Ovary (tissue), 7 donors: ENCODE measurements at regions not wholly inside any gene's neighbourhood (a gene's known extent, or its start where the extent isn't known, plus 50 kb on each side); places are given as distances from the start of the nearest gene placed in this dataset.

ENCODE experiments used
- DNase-seq, 5 donors: peaks; one replicate each; pipeline ENCODE4 v3.0.0-alpha.2; 2019 to 2020
- H3K27ac ChIP-seq, 2 donors: fragments of 200-600 bp; one replicate each; pipeline versions ENCODE4 v1.5.1 to v1.8.0; 2019 to 2022
- H3K27me3 ChIP-seq: fragments of 200-600 bp; one replicate; pipeline ENCODE4 v1.8.0; 2022
- H3K36me3 ChIP-seq: fragments of 200-600 bp; sonication (generic); one replicate; pipeline ENCODE4 v1.5.1; 2019
- H3K4me1 ChIP-seq: one replicate; pipeline ENCODE4 v1.8.1; 2013; ENCODE audit warnings: mild to moderate bottlenecking, moderate library complexity; ENCODE audit not compliant: insufficient read depth
- H3K4me3 ChIP-seq: fragments of 200-600 bp; sonication (generic); one replicate; pipeline ENCODE4 v1.5.1; 2017
- H3K9me3 ChIP-seq, 2 donors: fragments of 200-600 bp in 1 of 2; sonication (generic) in 1 of 2; one replicate each; pipeline versions ENCODE4 v1.5.1 to v1.8.1; 2013 to 2019; ENCODE audit warnings: mild to moderate bottlenecking in 1 of 2, moderate library complexity in 1 of 2
- CTCF ChIP-seq, 3 donors: fragments of 450-650 bp in 2 of 3; fragments of 200-600 bp in 1 of 3; IDR thresholded peaks; one replicate each; pipeline versions ENCODE4 v1.5.1 to v1.8.0; 2016 to 2022; ENCODE audit warnings: antibody characterized with exemption in 3 of 3, mild to moderate bottlenecking in 1 of 3
- EP300 ChIP-seq: sonication (generic); formaldehyde crosslinking; IDR thresholded peaks from one replicate; pipeline ENCODE4 v1.6.1; 2017; ENCODE audit warnings: antibody characterized with exemption
- POLR2A ChIP-seq: fragments of 450-650 bp; IDR thresholded peaks from one replicate; pipeline ENCODE4 v1.6.1; 2017; ENCODE audit warnings: antibody characterized with exemption, mild to moderate bottlenecking, moderate library complexity
- WGBS, 3 donors: extraction: QIAGEN DNeasy Blood & Tissue Kit in 1 of 3; methylation state at CpG; one replicate each; pipeline versions ENCODE4 v1.1.5 to v1.1.7; 2013 to 2017; 5-methylcytosine and 5-hydroxymethylcytosine counted together
- intact Hi-C, 4 donors: fragments of 100-400 bp; cut with DNase I; formaldehyde crosslinking; loops; one replicate each; pipeline versions ENCODE4 v1.11.0 to v1.15.1; 2022 to 2023
- donor health status: DM: no; HTN: no; CAD: no; lungs with moderate emphysema.
- donor health status: DM: no; HTN: no; CAD: no.
- donor health status: Bipolar disorder and iron deficiency.
- donor health status: DM: no; HTN: no; CAD: no.
- donor health status: DM: yes; HTN: yes; CAD: no.

DNA sequence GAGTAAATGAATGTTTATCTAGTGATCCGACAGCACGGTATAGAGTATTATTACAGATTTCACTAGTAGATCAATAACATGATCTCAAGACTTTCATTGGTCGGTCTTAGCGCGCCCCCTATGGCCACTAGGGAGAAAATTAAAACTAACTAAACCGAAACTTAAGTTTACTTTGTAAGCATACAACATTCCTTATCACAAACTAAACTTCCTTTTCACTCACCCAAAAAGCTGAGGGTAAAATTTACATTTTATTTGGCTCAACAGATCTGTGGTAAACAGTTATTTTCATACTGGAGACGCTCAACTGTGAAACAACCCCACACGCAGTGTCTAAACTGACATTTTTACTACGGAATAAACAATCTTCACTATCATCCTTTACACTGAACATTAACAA is 215.6 kb upstream of the MAP2 start:
- Histone ChIP-seq H3K9me3 (no peaks in the 10 kb centered on the region), H3K4me3 (no peak overlapping the region)
- 24 to 39% (median 33%) methylated on average over 9 of the region's 9 CpGs for WGBS, 3 donors

DNA sequence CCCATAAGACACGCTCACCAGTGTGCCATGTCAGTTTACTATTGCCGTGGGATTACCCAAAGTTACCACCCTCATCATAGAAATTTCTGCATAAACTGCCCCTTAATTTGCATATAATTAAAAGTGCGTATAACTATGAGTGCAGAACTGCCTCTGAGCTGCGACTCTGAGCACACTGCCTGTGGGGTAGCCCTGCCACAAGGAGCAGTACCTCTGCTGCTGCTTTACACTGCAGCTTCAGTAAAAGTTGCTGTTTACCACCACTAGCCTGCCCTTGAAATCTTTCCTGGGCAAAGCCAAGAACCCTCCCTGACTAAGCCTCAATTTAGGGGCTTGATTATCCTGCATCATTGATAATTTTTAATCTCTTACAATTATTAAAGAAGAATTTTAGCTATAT is 213.9 kb upstream of the MAP2 start:
- no peaks in the 10 kb centered on the region for H3K36me3 ChIP-seq
- no peaks in the 10 kb centered on the region for H3K4me1 ChIP-seq
- H3K27ac ChIP-seq = no peak overlapping the region
- H3K4me3 ChIP-seq = no peak overlapping the region
- no peaks in the 10 kb centered on the region for H3K9me3 ChIP-seq
- no peak for DNase-seq
- WGBS, 3 donors = 84 to 92% (median 90%) methylated on average over 4 of the region's 4 CpGs
- TF ChIP-seq CTCF (IDR thresholded peaks at IDR 0.05) (no peak), EP300 (no peak), POLR2A (no peak)
- intact Hi-C loops = no loop called here
- no peaks in the 10 kb centered on the region for H3K27me3 ChIP-seq

More for the DNA sequence above, 215.6 kb upstream of the MAP2 start:
- intact Hi-C loops = no loop called here
- Histone ChIP-seq H3K36me3 (no peaks in the 10 kb centered on the region), H3K27ac (no peak overlapping the region), H3K27me3 (no peaks in the 10 kb centered on the region), H3K4me1 (no peaks in the 10 kb centered on the region)
- no peak for DNase-seq
- TF ChIP-seq POLR2A = no peak
- TF ChIP-seq EP300 = no peak
- no peak for TF ChIP-seq CTCF (IDR thresholded peaks at IDR 0.05)

DNA sequence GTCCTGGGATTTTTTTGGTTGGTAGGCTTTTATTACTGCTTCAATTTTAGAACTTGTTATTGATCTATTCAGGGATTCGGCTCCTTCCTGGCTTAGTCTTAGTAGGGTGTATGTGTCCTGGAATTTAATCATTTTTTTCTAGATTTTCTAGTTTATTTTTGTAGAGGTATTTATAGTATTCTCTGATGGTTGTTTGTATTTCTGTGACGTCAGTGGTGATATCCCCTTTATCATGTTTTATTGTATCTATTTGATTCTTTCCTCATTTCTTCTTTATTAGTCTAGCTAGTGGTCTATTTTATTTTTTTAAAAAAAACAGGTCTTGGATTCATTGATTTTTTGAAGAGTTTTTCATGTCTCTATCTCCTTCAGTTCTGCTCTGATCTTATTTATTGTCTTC is 193.3 kb upstream of the MAP2 start:
- H3K27ac ChIP-seq = no peak overlapping the region
- H3K4me1 ChIP-seq = no peaks in the 10 kb centered on the region
- no peaks in the 10 kb centered on the region for H3K9me3 ChIP-seq
- no peaks in the 10 kb centered on the region for H3K27me3 ChIP-seq
- H3K4me3 ChIP-seq = no peak overlapping the region
- intact Hi-C loops = no loop called here
- TF ChIP-seq EP300 = no peak
- no peak for TF ChIP-seq CTCF (IDR thresholded peaks at IDR 0.05)
- TF ChIP-seq POLR2A = no peak
- no peak for DNase-seq
- WGBS, 3 donors = 65 to 79% (median 67%) methylated on average over 2 of the region's 2 CpGs
- H3K36me3 ChIP-seq = no peaks in the 10 kb centered on the region

- 29 to 35% (median 31%) methylated on average over 2 of the region's 2 CpGs for WGBS, 3 donors
- TF ChIP-seq CTCF (IDR thresholded peaks at IDR 0.05) = no peak
- TF ChIP-seq EP300 = no peak
- TF ChIP-seq POLR2A = no peak
- intact Hi-C loops = no loop called here
Observed at GRCh38 chr2:209236377-209236776, 187.5 kb upstream of the MAP2 start.

More at GRCh38 chr2:209236377-209236776, 187.5 kb upstream of the MAP2 start:
- Histone ChIP-seq H3K36me3 (no peaks in the 10 kb centered on the region), H3K9me3 (no peaks in the 10 kb centered on the region), H3K4me3 (no peak overlapping the region), H3K4me1 (no peaks in the 10 kb centered on the region), H3K27ac (no peak overlapping the region), H3K27me3 (no peaks in the 10 kb centered on the region)
- no peak for DNase-seq
